ENCODE measurements at regions not wholly inside any gene's neighbourhood (a gene's known extent, or its start where the extent isn't known, plus 50 kb on each side); places are given as distances from the start of the nearest gene placed in this dataset.

- Histone ChIP-seq H3K27ac (no peak overlapping the region), H3K4me3 (no peak overlapping the region), H3K36me3 (no peaks in the 10 kb centered on the region), H3K4me1 (ENCODE audit: low read depth) (no peaks in the 10 kb centered on the region), H3K9me3 (ENCODE audit: low read depth) (no peaks in the 10 kb centered on the region), H3K27me3 (no peaks in the 10 kb centered on the region)
- DNase-seq (ENCODE audit: low read depth in 1 of 2, low spot score in 1 of 2), result peak in 1 of 2 donors; percentile 17
- TF ChIP-seq CTCF (IDR thresholded peaks at IDR 0.05; ENCODE audit: low read depth, low read length), result no peak
These were observed 211.3 kb upstream of the FBN2 start for GRCh38 chr5:128749136-128749898.

- Histone ChIP-seq H3K36me3 (no peaks in the 10 kb centered on the region), H3K4me3 (no peak overlapping the region), H3K27me3 (no peaks in the 10 kb centered on the region), H3K4me1 (ENCODE audit: low read depth) (no peaks in the 10 kb centered on the region), H3K27ac (no peak overlapping the region), H3K9me3 (ENCODE audit: low read depth) (no peaks in the 10 kb centered on the region)
- DNase-seq (ENCODE audit: low read depth in 1 of 2, low spot score in 1 of 2), result no peak
- no peak for TF ChIP-seq CTCF (IDR thresholded peaks at IDR 0.05; ENCODE audit: low read depth, low read length)
These were observed 212.1 kb upstream of the FBN2 start for GRCh38 chr5:128750155-128750554.

- Histone ChIP-seq H3K9me3 (ENCODE audit: low read depth) (no peaks in the 10 kb centered on the region), H3K27ac (no peak overlapping the region), H3K4me1 (ENCODE audit: low read depth) (no peaks in the 10 kb centered on the region), H3K36me3 (no peaks in the 10 kb centered on the region), H3K4me3 (no peak overlapping the region), H3K27me3 (no peaks in the 10 kb centered on the region)
- no peak for TF ChIP-seq CTCF (IDR thresholded peaks at IDR 0.05; ENCODE audit: low read depth, low read length)
- DNase-seq (ENCODE audit: low read depth in 1 of 2, low spot score in 1 of 2), result no peak
These were observed 207.9 kb upstream of the SLC27A6 start for GRCh38 chr5:128757196-128757959.

- Histone ChIP-seq H3K4me3 (no peak overlapping the region), H3K36me3 (no peaks in the 10 kb centered on the region), H3K9me3 (ENCODE audit: low read depth) (no peaks in the 10 kb centered on the region), H3K27ac (no peak overlapping the region), H3K4me1 (ENCODE audit: low read depth) (peaks cover 3% of the 10 kb centered on the region), H3K27me3 (no peaks in the 10 kb centered on the region)
- no peak for TF ChIP-seq CTCF (IDR thresholded peaks at IDR 0.05; ENCODE audit: low read depth, low read length)
- DNase-seq (ENCODE audit: low read depth in 1 of 2, low spot score in 1 of 2), result no peak
These were observed 202.5 kb upstream of the SLC27A6 start for GRCh38 chr5:128762661-128763306.

GRCh38 chr5:128763321-128763720 lies 202.0 kb upstream of the SLC27A6 start:
- Histone ChIP-seq H3K27ac (no peak overlapping the region), H3K9me3 (ENCODE audit: low read depth) (no peaks in the 10 kb centered on the region), H3K4me1 (ENCODE audit: low read depth) (peaks cover 3% of the 10 kb centered on the region), H3K4me3 (no peak overlapping the region), H3K36me3 (no peaks in the 10 kb centered on the region), H3K27me3 (no peaks in the 10 kb centered on the region)
- TF ChIP-seq CTCF (IDR thresholded peaks at IDR 0.05; ENCODE audit: low read depth, low read length), result no peak
- no peak for DNase-seq (ENCODE audit: low read depth in 1 of 2, low spot score in 1 of 2)

Measured in cardiac muscle cell (in vitro differentiated cells and primary cell).